PC-3 (cell line): ENCODE measurements at regions not wholly inside any gene's neighbourhood (a gene's known extent, or its start where the extent isn't known, plus 50 kb on each side); places are given as distances from the start of the nearest gene placed in this dataset.

Experiments used
- ATAC-seq: fragments of 200-7000 bp; cut with Tn5 transposase; 2 replicates; pipeline ENCODE4 v1.9.1; 2020; ENCODE audit warnings: mild to moderate bottlenecking, moderate library complexity
- BruUV-seq: library from RNA; stranded (reverse); fragments of 400-500 nt; replicated peaks from 2 replicates; lab custom pipeline; 2021; lab: Mats Ljungman, UMichigan
- CTCF ChIA-PET: fragments of 300-600 bp; sonication (Branson Sonifier 250); formaldehyde crosslinking; loops from one replicate; lab custom pipeline; 2022; ENCODE audit warnings: antibody characterized with exemption; lab: Charles Lee
- POLR2A ChIA-PET: fragments of 300-600 bp; sonication (Branson Sonifier 250); formaldehyde crosslinking; loops from one replicate; lab custom pipeline; 2022; ENCODE audit warnings: antibody characterized with exemption; ENCODE audit not compliant: unreplicated experiment; lab: Charles Lee
- DNase-seq: peaks from one replicate; pipeline ENCODE4 v3.0.0-alpha.2; 2015
- H2AFZ ChIP-seq: fragments of 300-600 bp; sonication (generic); 2 replicates; pipeline ENCODE4 v1.6.0; 2016; ENCODE audit warnings: antibody characterized with exemption, low read length
- H3F3A ChIP-seq: fragments of 300-600 bp; sonication (generic); one replicate; pipeline ENCODE4 v1.6.0; 2017; ENCODE audit warnings: antibody characterized with exemption, low read length, control low read depth, mild to moderate bottlenecking; ENCODE audit not compliant: unreplicated experiment
- H3K27ac ChIP-seq: fragments of 300-600 bp; sonication (generic); 2 replicates; pipeline ENCODE4 v1.5.1; 2016; ENCODE audit warnings: mild to moderate bottlenecking, low read length
- H3K27me3 ChIP-seq: fragments of 300-600 bp; sonication (generic); 2 replicates; pipeline ENCODE4 v1.6.1; 2016; ENCODE audit warnings: low read length, mixed read lengths
- H3K36me3 ChIP-seq: fragments of 300-600 bp; sonication (generic); 2 replicates; pipeline ENCODE4 v1.6.1; 2016; ENCODE audit warnings: low read depth, mixed run types, low read length, mixed read lengths
- H3K4me1 ChIP-seq: fragments of 300-600 bp; sonication (generic); 2 replicates; pipeline ENCODE4 v1.5.1; 2016; ENCODE audit warnings: low read length; ENCODE audit not compliant: insufficient read depth
- H3K4me2 ChIP-seq: fragments of 300-600 bp; sonication (generic); 2 replicates; pipeline ENCODE4 v1.6.0; 2016; ENCODE audit warnings: low read length
- H3K4me3 ChIP-seq: fragments of 300-600 bp; sonication (generic); 2 replicates; pipeline ENCODE4 v1.5.1; 2016; ENCODE audit warnings: mild to moderate bottlenecking, low read length, mixed read lengths
- H3K79me2 ChIP-seq: fragments of 300-600 bp; sonication (generic); 2 replicates; pipeline ENCODE4 v1.6.1; 2017; ENCODE audit warnings: low read length, mixed read lengths
- H3K9ac ChIP-seq: fragments of 300-600 bp; sonication (generic); 2 replicates; pipeline ENCODE4 v1.6.0; 2016; ENCODE audit warnings: mild to moderate bottlenecking, low read length
- H3K9me2 ChIP-seq: fragments of 300-600 bp; sonication (generic); replicated peaks from 2 replicates; pipeline ENCODE4 v1.6.1; 2016; ENCODE audit warnings: mixed run types, low read length, mixed read lengths
- H3K9me3 ChIP-seq: fragments of 300-600 bp; sonication (generic); 2 replicates; pipeline ENCODE4 v1.6.1; 2016; ENCODE audit warnings: low read length, mixed read lengths
- H4K20me1 ChIP-seq: fragments of 300-600 bp; sonication (generic); 2 replicates; pipeline ENCODE4 v1.6.1; 2016; ENCODE audit warnings: low read length, mixed read lengths
- EZH2 ChIP-seq: fragments of 300-600 bp; sonication (generic); IDR thresholded peaks from one replicate; pipeline ENCODE4 v1.6.1; 2017; ENCODE audit warnings: antibody characterized with exemption, mild to moderate bottlenecking, low read length; ENCODE audit not compliant: unreplicated experiment
- EZH2phosphoT487 ChIP-seq: fragments of 300-600 bp; sonication (generic); IDR thresholded peaks from 2 replicates; pipeline ENCODE4 v1.6.1; 2018; ENCODE audit warnings: mild to moderate bottlenecking, antibody characterized with exemption, low read length, borderline replicate concordance
- intact Hi-C: fragments of 100-400 bp; cut with micrococcal nuclease; formaldehyde crosslinking; loops from 2 replicates; pipeline ENCODE4 v1.9.0; 2023
- TF ChIP-seq, protein P1 (sequence below): fragments of 300-600 bp; sonication (generic); conservative IDR thresholded peaks from 2 replicates; pipeline ENCODE4 v1.5.1; 2017; ENCODE audit warnings: antibody characterized with exemption, low read depth, mild to moderate bottlenecking, low read length

DNA sequence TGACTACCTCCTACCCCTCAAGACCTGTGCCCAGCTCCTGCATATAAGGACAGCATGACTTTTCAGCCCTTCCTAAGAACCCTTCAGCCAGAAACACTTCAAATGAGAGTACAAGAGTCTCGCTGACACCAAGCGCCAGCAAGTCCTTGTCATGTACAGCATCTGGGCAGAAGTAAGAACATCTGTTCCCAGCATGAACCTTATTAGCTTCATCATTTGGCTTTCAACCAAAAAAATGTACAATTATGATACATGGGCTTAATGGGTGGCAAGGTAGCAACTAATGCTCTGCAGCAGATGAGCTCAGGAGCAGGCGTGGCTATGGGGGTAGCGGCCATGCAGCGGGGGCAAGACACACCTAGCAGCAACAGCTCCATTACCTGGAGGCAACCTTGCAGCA, 487.6 kb downstream of the COG6 start:
- intact Hi-C loops = no loop called here
- Histone ChIP-seq H3K27ac (no peak overlapping the region), H3K79me2 (no peaks in the 10 kb centered on the region), H3K9me3 (no peaks in the 10 kb centered on the region), H4K20me1 (no peaks in the 10 kb centered on the region), H3K36me3 (no peaks in the 10 kb centered on the region), H3K4me2 (no peak overlapping the region), H3K27me3 (no peaks in the 10 kb centered on the region), H3F3A (no peaks in the 10 kb centered on the region), H3K4me3 (no peak overlapping the region), H2AFZ (no peak overlapping the region), H3K4me1 (no peaks in the 10 kb centered on the region), H3K9me2 (no peaks in the 10 kb centered on the region), H3K9ac (no peak overlapping the region)
- no peak for DNase-seq
- BruUV-seq = no TSS peak
- ATAC-seq = no peak
- TF ChIP-seq, protein P1, sequence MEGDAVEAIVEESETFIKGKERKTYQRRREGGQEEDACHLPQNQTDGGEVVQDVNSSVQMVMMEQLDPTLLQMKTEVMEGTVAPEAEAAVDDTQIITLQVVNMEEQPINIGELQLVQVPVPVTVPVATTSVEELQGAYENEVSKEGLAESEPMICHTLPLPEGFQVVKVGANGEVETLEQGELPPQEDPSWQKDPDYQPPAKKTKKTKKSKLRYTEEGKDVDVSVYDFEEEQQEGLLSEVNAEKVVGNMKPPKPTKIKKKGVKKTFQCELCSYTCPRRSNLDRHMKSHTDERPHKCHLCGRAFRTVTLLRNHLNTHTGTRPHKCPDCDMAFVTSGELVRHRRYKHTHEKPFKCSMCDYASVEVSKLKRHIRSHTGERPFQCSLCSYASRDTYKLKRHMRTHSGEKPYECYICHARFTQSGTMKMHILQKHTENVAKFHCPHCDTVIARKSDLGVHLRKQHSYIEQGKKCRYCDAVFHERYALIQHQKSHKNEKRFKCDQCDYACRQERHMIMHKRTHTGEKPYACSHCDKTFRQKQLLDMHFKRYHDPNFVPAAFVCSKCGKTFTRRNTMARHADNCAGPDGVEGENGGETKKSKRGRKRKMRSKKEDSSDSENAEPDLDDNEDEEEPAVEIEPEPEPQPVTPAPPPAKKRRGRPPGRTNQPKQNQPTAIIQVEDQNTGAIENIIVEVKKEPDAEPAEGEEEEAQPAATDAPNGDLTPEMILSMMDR = no peak
- no peak for TF ChIP-seq EZH2
- TF ChIP-seq EZH2phosphoT487 = no peak
- ChIA-PET POLR2A (no interaction called here), CTCF (no interaction called here)

DNA sequence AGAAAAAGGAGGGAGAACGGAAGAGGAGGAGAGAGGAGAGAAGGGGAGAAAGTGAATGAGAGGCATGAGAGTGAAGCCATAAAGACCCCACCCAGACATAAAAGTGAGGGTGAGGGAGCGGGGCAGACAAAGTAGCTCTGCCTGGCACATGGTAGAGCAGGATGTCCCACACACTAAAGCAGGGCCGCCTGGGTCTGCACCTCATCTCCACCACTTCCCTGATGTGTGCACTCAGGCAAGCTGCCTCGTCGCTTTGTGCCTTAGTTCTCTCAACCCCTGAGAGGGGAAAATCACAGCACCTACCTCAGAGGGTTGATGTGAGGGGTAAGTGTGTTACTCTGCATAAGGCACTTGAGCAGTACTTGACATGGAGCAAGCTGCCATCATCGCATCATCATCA, 488.1 kb downstream of the COG6 start:
- CTCF ChIA-PET = no interaction called here
- intact Hi-C loops = no loop called here

DNA sequence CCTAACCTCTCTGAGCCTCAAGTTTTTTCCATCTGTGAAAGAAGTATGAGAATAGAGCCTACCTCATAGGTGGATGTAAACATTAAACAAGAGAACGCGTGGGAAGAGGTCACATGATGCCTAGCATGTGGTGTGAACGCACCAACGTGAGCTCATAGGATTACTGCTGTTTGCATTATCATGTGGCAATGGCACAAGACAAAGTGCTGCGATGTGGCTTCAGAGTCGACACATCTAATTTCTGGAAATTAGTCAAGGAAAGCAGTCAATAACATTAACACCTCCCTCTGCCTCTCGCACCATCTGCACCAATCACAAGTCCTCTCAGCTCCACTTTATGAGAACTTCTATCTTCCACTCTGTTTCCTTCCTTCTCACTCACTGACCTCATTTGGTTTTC, 489.7 kb downstream of the COG6 start:
- H3K36me3 ChIP-seq = no peaks in the 10 kb centered on the region

More for the DNA sequence above, 488.1 kb downstream of the COG6 start:
- BruUV-seq = no TSS peak
- Histone ChIP-seq H3K4me2 (no peak overlapping the region), H3K9me2 (no peaks in the 10 kb centered on the region), H2AFZ (no peak overlapping the region), H3K4me3 (no peak overlapping the region), H3K9ac (no peak overlapping the region), H3K4me1 (no peaks in the 10 kb centered on the region), H3K27ac (no peak overlapping the region), H3K9me3 (no peaks in the 10 kb centered on the region), H4K20me1 (no peaks in the 10 kb centered on the region), H3F3A (no peaks in the 10 kb centered on the region), H3K27me3 (no peaks in the 10 kb centered on the region), H3K36me3 (no peaks in the 10 kb centered on the region), H3K79me2 (no peaks in the 10 kb centered on the region)
- TF ChIP-seq, protein P1 = no peak
- no peak for TF ChIP-seq EZH2
- no peak for TF ChIP-seq EZH2phosphoT487
- ATAC-seq (no peak), DNase-seq (no peak)
- POLR2A ChIA-PET = no interaction called here

More for the DNA sequence above, 489.7 kb downstream of the COG6 start:
- no peaks in the 10 kb centered on the region for H3K9me3 ChIP-seq
- CTCF ChIA-PET = interaction anchor here (0.5 kb wide), 1 partner anchor 85 kb away, joined by 3 read pairs; no protein-coding TSS in a partner anchor
- no TSS peak for BruUV-seq
- intact Hi-C loops = loop anchor here (5.0 kb wide), 1 partner anchor 417 kb away; no protein-coding TSS in a partner anchor
- ATAC-seq (no peak), DNase-seq (no peak)
- no peaks in the 10 kb centered on the region for H3K27me3 ChIP-seq
- TF ChIP-seq, protein P1 = no peak
- no peak for TF ChIP-seq EZH2phosphoT487
- no peak for TF ChIP-seq EZH2
- no peaks in the 10 kb centered on the region for H3K79me2 ChIP-seq
- no peak overlapping the region for H3K27ac ChIP-seq
- H3K4me3 ChIP-seq = no peak overlapping the region
- no peak overlapping the region for H2AFZ ChIP-seq
- peaks cover 9% of the 10 kb centered on the region for H3K4me1 ChIP-seq
- no peaks in the 10 kb centered on the region for H4K20me1 ChIP-seq
- no peaks in the 10 kb centered on the region for H3K9me2 ChIP-seq
- H3F3A ChIP-seq = no peaks in the 10 kb centered on the region
- no peak overlapping the region for H3K9ac ChIP-seq
- POLR2A ChIA-PET = no interaction called here
- H3K4me2 ChIP-seq = no peak overlapping the region
